WTC11 (cell line): ENCODE measurements at regions not wholly inside any gene's neighbourhood (a gene's known extent, or its start where the extent isn't known, plus 50 kb on each side); places are given as distances from the start of the nearest gene placed in this dataset.

Source experiments
- CBFB ChIP-seq: sonication (generic); formaldehyde crosslinking; IDR thresholded peaks from 2 replicates; pipeline ENCODE4 v1.8.1; 2022; ENCODE audit warnings: mild to moderate bottlenecking, low read depth, missing genetic modification reagents
- ELF4 ChIP-seq: sonication (generic); formaldehyde crosslinking; IDR thresholded peaks from 2 replicates; pipeline ENCODE4 v1.8.1; 2022; ENCODE audit warnings: low read depth, mild to moderate bottlenecking, moderate library complexity, missing genetic modification reagents
- FOXK1 ChIP-seq: sonication (generic); formaldehyde crosslinking; IDR thresholded peaks from 2 replicates; pipeline ENCODE4 v1.8.0; 2022; ENCODE audit warnings: mild to moderate bottlenecking, moderate library complexity, missing genetic modification reagents
- GABPB1 ChIP-seq: sonication (generic); formaldehyde crosslinking; IDR thresholded peaks from 2 replicates; pipeline ENCODE4 v1.8.1; 2023; ENCODE audit warnings: mild to moderate bottlenecking, missing genetic modification reagents
- MXD4 ChIP-seq: fragments of 250-450 bp; sonication (Bioruptor Pico); IDR thresholded peaks from 2 replicates; pipeline ENCODE4 v1.8.0; 2021; ENCODE audit warnings: mild to moderate bottlenecking, moderate library complexity, borderline replicate concordance
- NR2C2 ChIP-seq: sonication (generic); formaldehyde crosslinking; IDR thresholded peaks from 2 replicates; pipeline ENCODE4 v1.8.0; 2022; ENCODE audit warnings: mild to moderate bottlenecking, missing genetic modification reagents
- NR3C1 ChIP-seq: sonication (generic); formaldehyde crosslinking; conservative IDR thresholded peaks from 2 replicates; pipeline ENCODE4 v1.8.1; 2023; ENCODE audit warnings: low read depth, mild to moderate bottlenecking, missing genetic modification reagents
- TEAD4 ChIP-seq: sonication (generic); formaldehyde crosslinking; IDR thresholded peaks from 2 replicates; pipeline ENCODE4 v1.8.0; 2022; ENCODE audit warnings: mild to moderate bottlenecking, missing genetic modification reagents
- USF2 ChIP-seq: sonication (generic); formaldehyde crosslinking; IDR thresholded peaks from 2 replicates; pipeline ENCODE4 v1.8.1; 2023; ENCODE audit warnings: mild to moderate bottlenecking, missing genetic modification reagents, moderate library complexity
- ZNF263 ChIP-seq: sonication (generic); formaldehyde crosslinking; IDR thresholded peaks from 2 replicates; pipeline ENCODE4 v1.8.1; 2022; ENCODE audit warnings: low read depth, mild to moderate bottlenecking, moderate library complexity, missing genetic modification reagents
- ZNF317 ChIP-seq: sonication (generic); formaldehyde crosslinking; IDR thresholded peaks from 2 replicates; pipeline ENCODE4 v1.8.1; 2023; ENCODE audit warnings: low read depth, mild to moderate bottlenecking, moderate library complexity, missing genetic modification reagents, borderline replicate concordance
- ZSCAN18 ChIP-seq: fragments of 250-450 bp; sonication (Bioruptor Pico); IDR thresholded peaks from 2 replicates; pipeline ENCODE4 v2.1.2; 2022; ENCODE audit warnings: mild to moderate bottlenecking, moderate library complexity
- TF ChIP-seq, protein P1 (sequence below): fragments of 200-600 bp; IDR thresholded peaks from 2 replicates; pipeline ENCODE4 v1.8.0; 2022; ENCODE audit warnings: antibody characterized with exemption
- TF ChIP-seq, protein P2 (sequence below): sonication (generic); formaldehyde crosslinking; IDR thresholded peaks from 2 replicates; pipeline ENCODE4 v1.8.1; 2023; ENCODE audit warnings: mild to moderate bottlenecking, missing genetic modification reagents, borderline replicate concordance

GRCh38 chr18:5667356-5667755 is 123.6 kb upstream of the EPB41L3 start:
- TF ChIP-seq USF2 (CRISPR knock-in tag), result no peak
- no peak for TF ChIP-seq GABPB1 (CRISPR knock-in tag)
- TF ChIP-seq NR2C2, result no peak
- TF ChIP-seq, protein P1, sequence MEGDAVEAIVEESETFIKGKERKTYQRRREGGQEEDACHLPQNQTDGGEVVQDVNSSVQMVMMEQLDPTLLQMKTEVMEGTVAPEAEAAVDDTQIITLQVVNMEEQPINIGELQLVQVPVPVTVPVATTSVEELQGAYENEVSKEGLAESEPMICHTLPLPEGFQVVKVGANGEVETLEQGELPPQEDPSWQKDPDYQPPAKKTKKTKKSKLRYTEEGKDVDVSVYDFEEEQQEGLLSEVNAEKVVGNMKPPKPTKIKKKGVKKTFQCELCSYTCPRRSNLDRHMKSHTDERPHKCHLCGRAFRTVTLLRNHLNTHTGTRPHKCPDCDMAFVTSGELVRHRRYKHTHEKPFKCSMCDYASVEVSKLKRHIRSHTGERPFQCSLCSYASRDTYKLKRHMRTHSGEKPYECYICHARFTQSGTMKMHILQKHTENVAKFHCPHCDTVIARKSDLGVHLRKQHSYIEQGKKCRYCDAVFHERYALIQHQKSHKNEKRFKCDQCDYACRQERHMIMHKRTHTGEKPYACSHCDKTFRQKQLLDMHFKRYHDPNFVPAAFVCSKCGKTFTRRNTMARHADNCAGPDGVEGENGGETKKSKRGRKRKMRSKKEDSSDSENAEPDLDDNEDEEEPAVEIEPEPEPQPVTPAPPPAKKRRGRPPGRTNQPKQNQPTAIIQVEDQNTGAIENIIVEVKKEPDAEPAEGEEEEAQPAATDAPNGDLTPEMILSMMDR, result no peak
- TF ChIP-seq, protein P2, sequence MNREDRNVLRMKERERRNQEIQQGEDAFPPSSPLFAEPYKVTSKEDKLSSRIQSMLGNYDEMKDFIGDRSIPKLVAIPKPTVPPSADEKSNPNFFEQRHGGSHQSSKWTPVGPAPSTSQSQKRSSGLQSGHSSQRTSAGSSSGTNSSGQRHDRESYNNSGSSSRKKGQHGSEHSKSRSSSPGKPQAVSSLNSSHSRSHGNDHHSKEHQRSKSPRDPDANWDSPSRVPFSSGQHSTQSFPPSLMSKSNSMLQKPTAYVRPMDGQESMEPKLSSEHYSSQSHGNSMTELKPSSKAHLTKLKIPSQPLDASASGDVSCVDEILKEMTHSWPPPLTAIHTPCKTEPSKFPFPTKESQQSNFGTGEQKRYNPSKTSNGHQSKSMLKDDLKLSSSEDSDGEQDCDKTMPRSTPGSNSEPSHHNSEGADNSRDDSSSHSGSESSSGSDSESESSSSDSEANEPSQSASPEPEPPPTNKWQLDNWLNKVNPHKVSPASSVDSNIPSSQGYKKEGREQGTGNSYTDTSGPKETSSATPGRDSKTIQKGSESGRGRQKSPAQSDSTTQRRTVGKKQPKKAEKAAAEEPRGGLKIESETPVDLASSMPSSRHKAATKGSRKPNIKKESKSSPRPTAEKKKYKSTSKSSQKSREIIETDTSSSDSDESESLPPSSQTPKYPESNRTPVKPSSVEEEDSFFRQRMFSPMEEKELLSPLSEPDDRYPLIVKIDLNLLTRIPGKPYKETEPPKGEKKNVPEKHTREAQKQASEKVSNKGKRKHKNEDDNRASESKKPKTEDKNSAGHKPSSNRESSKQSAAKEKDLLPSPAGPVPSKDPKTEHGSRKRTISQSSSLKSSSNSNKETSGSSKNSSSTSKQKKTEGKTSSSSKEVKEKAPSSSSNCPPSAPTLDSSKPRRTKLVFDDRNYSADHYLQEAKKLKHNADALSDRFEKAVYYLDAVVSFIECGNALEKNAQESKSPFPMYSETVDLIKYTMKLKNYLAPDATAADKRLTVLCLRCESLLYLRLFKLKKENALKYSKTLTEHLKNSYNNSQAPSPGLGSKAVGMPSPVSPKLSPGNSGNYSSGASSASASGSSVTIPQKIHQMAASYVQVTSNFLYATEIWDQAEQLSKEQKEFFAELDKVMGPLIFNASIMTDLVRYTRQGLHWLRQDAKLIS, result no peak
- no peak for TF ChIP-seq TEAD4 (CRISPR knock-in tag)
- no peak for TF ChIP-seq ZNF263 (CRISPR knock-in tag)
- TF ChIP-seq FOXK1 (CRISPR knock-in tag), result no peak
- TF ChIP-seq ZNF317 (CRISPR knock-in tag), result no peak
- no peak for TF ChIP-seq CBFB
- TF ChIP-seq ELF4 (CRISPR knock-in tag), result no peak
- TF ChIP-seq MXD4 (CRISPR knock-in tag), result no peak
- no peak for TF ChIP-seq NR3C1
- no peak for TF ChIP-seq ZSCAN18 (CRISPR knock-in tag)
